22Rv1 (cell line): ENCODE measurements at regions not wholly inside any gene's neighbourhood (a gene's known extent, or its start where the extent isn't known, plus 50 kb on each side); places are given as distances from the start of the nearest gene placed in this dataset.

ENCODE experiments used
- H3K27ac ChIP-seq: fragments of 450-650 bp; 2 replicates; pipeline ENCODE4 v1.5.1; 2017
- CTCF ChIP-seq: fragments of 450-650 bp; IDR thresholded peaks from 2 replicates; pipeline ENCODE4 v1.5.1; 2017; ENCODE audit warnings: mild to moderate bottlenecking
- ZFX ChIP-seq: fragments of 450-650 bp; IDR thresholded peaks from 2 replicates; pipeline ENCODE4 v1.6.1; 2017; ENCODE audit warnings: antibody characterized with exemption, borderline replicate concordance

DNA sequence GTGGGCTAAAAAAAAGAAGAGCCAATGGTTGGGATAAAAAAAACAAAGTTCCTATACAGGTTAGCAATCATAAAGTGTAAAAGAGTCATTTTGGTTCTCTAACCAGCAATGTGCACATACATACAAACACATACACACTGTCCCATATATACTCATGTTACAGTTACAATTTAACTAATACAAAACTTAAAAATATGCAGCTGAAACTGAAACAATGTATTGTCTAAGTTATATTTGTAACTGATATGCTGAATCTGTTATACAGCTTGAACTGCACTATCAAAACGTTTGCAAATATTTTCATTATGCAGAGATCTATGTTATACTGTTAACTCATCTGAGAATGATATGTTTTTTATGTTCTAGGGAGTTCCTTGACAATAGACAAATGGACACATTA is 173.7 kb downstream of the KLF12 start:
- no peak overlapping the region for H3K27ac ChIP-seq
- TF ChIP-seq CTCF (no peak), ZFX (no peak)

- H3K27ac ChIP-seq: no peak overlapping the region
- TF ChIP-seq ZFX: no peak
- no peak for TF ChIP-seq CTCF
These were observed 175.4 kb downstream of the KLF12 start for GRCh38 chr13:73958657-73959397.

DNA sequence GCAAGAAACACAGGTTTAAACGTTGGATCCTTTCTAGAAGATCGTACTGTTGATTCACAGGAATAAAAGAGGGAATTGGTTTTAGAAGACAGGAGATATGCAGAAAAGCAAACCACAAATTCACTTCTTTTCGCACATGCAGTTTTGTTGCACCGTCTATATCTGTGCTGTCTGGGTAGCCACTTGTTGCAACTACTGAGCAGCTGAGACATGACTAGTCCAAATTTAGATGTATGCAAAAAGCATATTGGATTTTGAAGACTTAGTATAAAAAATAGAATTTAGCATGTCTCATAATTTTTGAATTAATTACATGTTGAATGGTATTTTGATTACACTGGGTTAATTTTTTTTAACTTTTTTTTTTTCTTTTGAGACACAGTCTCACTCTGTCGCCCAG is 176.3 kb downstream of the KLF12 start:
- TF ChIP-seq CTCF (no peak), ZFX (no peak)

GRCh38 chr13:73956795-73957408 is 177.3 kb downstream of the KLF12 start:
- TF ChIP-seq CTCF (no peak), ZFX (no peak)
- no peak overlapping the region for H3K27ac ChIP-seq

More for the DNA sequence above, 176.3 kb downstream of the KLF12 start:
- H3K27ac ChIP-seq: no peak overlapping the region

GRCh38 chr13:73955977-73956500 is 178.2 kb downstream of the KLF12 start:
- H3K27ac ChIP-seq: no peak overlapping the region
- no peak for TF ChIP-seq ZFX

- no peak for TF ChIP-seq CTCF
- no peak for TF ChIP-seq ZFX
- no peak overlapping the region for H3K27ac ChIP-seq
These were observed 179.4 kb downstream of the KLF12 start for GRCh38 chr13:73954808-73955207.

GRCh38 chr13:73952648-73953047 is 181.6 kb downstream of the KLF12 start:
- H3K27ac ChIP-seq: no peak overlapping the region
- TF ChIP-seq CTCF (no peak), ZFX (no peak)
